Esophagus (tissue), 2 donors: ENCODE measurements at regions not wholly inside any gene's neighbourhood (a gene's known extent, or its start where the extent isn't known, plus 50 kb on each side); places are given as distances from the start of the nearest gene placed in this dataset.

ENCODE experiments used
- H3K27ac ChIP-seq, 2 donors: one replicate each; pipeline ENCODE4 v1.5.1; 2013; ENCODE audit warnings: low read depth in 2 of 2, mild to moderate bottlenecking in 2 of 2, inconsistent platforms in 1 of 2, low read length in 1 of 2, moderate library complexity in 1 of 2
- H3K27me3 ChIP-seq, 2 donors: one replicate each; pipeline ENCODE4 v1.6.1; 2013; ENCODE audit warnings: low read length in 2 of 2, control low read depth in 1 of 2, mild to moderate bottlenecking in 1 of 2; ENCODE audit not compliant: insufficient read depth in 2 of 2, control insufficient read depth in 1 of 2
- H3K36me3 ChIP-seq, 2 donors: one replicate each; pipeline ENCODE4 v1.6.1; 2013; ENCODE audit warnings: low read length in 1 of 2; ENCODE audit not compliant: control insufficient read depth in 2 of 2, insufficient read depth in 2 of 2
- H3K4me1 ChIP-seq, 2 donors: one replicate each; pipeline ENCODE4 v1.6.1; 2013; ENCODE audit warnings: low read length in 1 of 2; ENCODE audit not compliant: control insufficient read depth in 2 of 2, insufficient read depth in 2 of 2
- H3K4me3 ChIP-seq, 2 donors: one replicate each; pipeline ENCODE4 v1.5.1; 2013; ENCODE audit warnings: low read length in 2 of 2, mild to moderate bottlenecking in 2 of 2, low read depth in 1 of 2, moderate library complexity in 1 of 2
- H3K9me3 ChIP-seq, 2 donors: one replicate each; pipeline ENCODE4 v1.6.1; 2013; ENCODE audit warnings: mild to moderate bottlenecking in 2 of 2, low read depth in 1 of 2, low read length in 1 of 2, moderate library complexity in 1 of 2; ENCODE audit not compliant: control insufficient read depth in 2 of 2, insufficient read depth in 1 of 2
- WGBS, 2 donors: extraction: QIAGEN DNeasy Blood & Tissue Kit; methylation state at CpG; one replicate each; pipeline ENCODE4 v1.1.7; 2013; 5-methylcytosine and 5-hydroxymethylcytosine counted together
- donor health status: healthy with polysubstance abuse.
- donor health status: Bipolar disorder and iron deficiency.

DNA sequence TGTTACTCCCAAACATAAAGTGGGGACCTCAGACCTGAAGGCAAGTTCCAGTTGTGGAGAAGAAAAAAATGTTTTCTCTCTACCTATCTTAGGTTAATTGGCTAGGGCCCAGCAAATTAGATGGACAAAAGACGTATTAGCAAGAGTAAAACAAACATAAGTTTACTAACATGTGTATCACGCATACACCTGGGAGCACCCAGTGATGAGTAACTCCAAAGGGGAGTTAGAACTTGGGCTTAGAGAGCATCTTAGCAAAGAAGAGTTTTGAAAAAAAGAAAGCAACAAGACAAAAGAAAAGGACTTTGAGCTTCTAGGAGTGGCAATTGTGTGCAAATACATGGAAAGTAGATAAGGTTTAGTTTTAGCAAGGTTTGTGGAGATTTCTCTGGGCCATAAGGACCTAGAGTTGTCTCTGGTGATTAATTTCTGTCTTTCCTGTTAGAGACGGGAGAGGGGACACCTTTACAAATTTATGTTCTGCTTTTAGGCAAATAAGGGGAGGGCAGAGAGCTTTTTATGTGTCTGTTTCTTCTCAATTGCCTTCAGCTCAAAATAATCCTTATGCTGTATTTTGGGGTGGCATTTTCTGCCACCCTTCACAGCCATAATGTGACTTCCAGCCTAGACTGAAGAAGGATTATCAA is 76.7 kb upstream of the PTGFRN start:
- H3K27me3 ChIP-seq = no peaks in the 10 kb centered on the region
- H3K36me3 ChIP-seq = no peaks in the 10 kb centered on the region
- peak overlapping the region; percentile 47 to 49 for H3K27ac ChIP-seq
- no peak overlapping the region for H3K4me3 ChIP-seq
- no peaks in the 10 kb centered on the region for H3K9me3 ChIP-seq
- H3K4me1 ChIP-seq = peaks cover 0 to 13% of the 10 kb centered on the region in 2 donors
- WGBS, 2 donors = 42 to 66% methylated on average over 3 of the region's 3 CpGs

DNA sequence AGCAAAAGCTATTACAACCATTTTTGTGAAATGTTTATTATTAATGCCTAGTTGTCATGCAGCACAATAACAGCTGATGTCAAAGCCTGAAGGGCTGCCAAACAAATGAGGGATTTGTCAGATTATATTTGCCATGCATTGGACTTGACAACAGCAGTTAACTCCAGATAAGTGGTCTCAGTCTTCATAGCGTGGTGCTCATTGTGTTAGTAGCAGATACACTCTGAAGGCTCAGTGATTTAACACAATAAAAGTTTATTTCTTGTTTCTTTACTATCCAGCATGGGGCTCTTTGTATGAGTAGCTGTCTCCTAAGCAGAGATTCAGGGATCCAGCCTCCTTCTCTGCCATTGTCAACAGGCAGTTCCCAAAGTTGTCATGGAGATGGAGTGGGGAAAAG is 76.0 kb upstream of the PTGFRN start:
- no peaks in the 10 kb centered on the region for H3K27me3 ChIP-seq
- peaks cover 0 to 13% of the 10 kb centered on the region in 2 donors for H3K4me1 ChIP-seq
- H3K27ac ChIP-seq = no peak overlapping the region
- WGBS, 2 donors = 77 to 79% methylated on average over 1 of the region's 1 CpG
- no peaks in the 10 kb centered on the region for H3K36me3 ChIP-seq
- H3K4me3 ChIP-seq = no peak overlapping the region
- no peaks in the 10 kb centered on the region for H3K9me3 ChIP-seq

DNA sequence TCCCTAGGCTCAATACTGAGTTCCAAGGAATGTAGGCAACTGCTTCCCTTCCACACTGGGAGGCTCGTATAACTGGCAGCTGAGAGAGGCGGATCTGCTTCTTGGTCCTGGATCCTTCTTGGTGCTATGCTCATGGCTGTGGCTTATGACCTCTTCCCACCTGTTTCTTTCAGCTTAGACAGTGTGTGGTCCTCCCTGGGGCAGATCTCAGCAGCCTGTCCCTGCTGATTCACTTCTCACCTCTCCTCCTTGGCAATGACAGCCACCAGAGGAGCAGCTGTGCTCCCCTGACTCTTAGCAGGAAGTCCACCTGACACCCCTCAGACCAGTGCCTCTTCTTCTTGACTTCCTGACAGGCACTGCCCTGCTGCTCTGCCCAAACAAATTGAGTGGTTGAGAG is 75.1 kb upstream of the PTGFRN start:
- no peaks in the 10 kb centered on the region for H3K9me3 ChIP-seq
- WGBS, 2 donors = 81 to 87% methylated on average over 2 of the region's 2 CpGs
- no peaks in the 10 kb centered on the region for H3K27me3 ChIP-seq
- no peak overlapping the region for H3K4me3 ChIP-seq
- H3K4me1 ChIP-seq = peaks cover 0 to 13% of the 10 kb centered on the region in 2 donors
- peak overlapping the region in 1 of 2 donors; percentile 61 for H3K27ac ChIP-seq
- H3K36me3 ChIP-seq = no peaks in the 10 kb centered on the region

DNA sequence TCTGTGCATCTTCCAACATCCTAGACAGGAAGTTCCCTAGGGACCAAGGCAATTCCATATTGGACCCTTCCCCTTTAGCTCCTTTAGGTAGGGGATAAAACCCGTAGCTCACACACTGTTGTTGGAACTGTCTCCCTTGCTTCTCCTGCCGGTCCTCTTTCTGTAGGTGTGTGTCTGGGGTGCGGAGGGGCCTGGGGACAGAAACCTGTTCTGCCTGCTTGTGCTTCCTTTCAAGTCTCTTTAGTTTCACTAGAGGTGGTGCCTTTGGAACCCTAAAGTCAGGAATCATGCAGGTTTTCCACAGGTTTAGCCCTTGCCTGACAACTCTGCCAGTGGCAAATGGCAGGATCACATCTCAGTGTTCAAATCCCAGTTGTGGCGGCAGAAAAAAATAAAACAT is 74.6 kb upstream of the PTGFRN start:
- Histone ChIP-seq H3K27ac (peak overlapping the region; percentile 50 to 61), H3K27me3 (no peaks in the 10 kb centered on the region), H3K4me1 (peaks cover 0 to 13% of the 10 kb centered on the region in 2 donors), H3K36me3 (no peaks in the 10 kb centered on the region), H3K4me3 (no peak overlapping the region), H3K9me3 (no peaks in the 10 kb centered on the region)
- 70 to 76% methylated on average over 4 of the region's 4 CpGs for WGBS, 2 donors

DNA sequence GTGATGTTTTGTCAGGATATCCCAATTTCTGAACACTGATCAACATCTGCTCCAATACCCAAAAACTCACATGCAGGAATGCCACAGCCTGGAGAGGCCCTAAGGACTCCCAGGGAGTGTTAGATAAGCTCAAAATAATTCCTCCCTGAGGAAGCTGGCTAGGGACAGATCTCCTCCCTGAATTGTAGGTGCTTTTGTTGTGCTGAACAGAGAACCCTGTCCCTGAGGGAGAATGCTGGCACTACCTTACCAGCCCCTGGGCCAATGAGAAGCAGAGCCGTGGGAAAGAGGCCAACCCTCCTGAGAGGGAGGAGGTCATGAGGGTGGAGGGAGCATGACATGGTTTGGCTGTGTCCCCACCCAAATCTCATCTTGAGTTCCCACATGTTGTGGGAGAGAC is 73.6 kb upstream of the PTGFRN start:
- H3K27me3 ChIP-seq = no peaks in the 10 kb centered on the region
- no peak overlapping the region for H3K4me3 ChIP-seq
- 47 to 53% methylated on average over 1 of the region's 1 CpG for WGBS, 2 donors
- no peaks in the 10 kb centered on the region for H3K9me3 ChIP-seq
- no peaks in the 10 kb centered on the region for H3K36me3 ChIP-seq
- H3K4me1 ChIP-seq = peaks cover 0 to 13% of the 10 kb centered on the region in 2 donors
- H3K27ac ChIP-seq = peak overlapping the region; percentile 50 to 76

DNA sequence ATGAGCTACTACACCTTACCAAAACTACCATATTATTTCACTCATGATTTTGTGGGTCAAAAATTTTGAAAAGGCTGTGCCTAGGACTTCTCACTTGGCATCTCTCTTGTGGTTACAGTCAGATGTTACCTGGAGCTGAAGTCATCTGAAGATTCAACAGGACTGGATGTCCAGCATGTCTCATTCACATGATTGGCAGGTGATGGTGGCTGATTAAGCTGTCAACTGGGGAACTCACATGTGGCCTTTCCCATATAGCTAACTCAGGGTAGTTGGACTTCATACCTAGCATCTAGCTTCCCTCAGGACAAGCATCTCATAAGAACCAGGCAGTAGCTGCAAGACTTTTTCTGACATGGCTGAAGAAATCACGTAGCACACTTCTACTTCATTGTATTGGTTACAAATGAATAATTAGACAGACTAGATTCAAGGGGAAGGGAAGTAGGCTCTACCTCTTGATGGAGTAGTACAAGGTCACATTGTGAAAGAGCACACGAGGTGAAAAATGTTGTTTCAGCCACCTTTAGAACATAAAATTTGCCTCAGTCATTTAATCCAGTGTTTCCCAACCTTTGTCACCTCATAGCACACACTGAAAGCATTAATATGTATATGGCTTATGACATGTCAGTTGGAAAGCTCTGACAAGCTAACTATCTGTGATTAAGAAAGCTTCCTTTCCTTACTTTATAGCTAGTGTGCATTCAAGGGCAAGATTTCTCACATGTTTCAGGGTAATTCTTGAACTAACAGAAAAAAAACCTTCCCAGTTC is 68.0 kb upstream of the PTGFRN start:
- Histone ChIP-seq H3K27me3 (no peaks in the 10 kb centered on the region), H3K9me3 (no peaks in the 10 kb centered on the region), H3K27ac (no peak overlapping the region), H3K4me1 (no peaks in the 10 kb centered on the region), H3K36me3 (no peaks in the 10 kb centered on the region), H3K4me3 (no peak overlapping the region)
- WGBS, 2 donors = 53 to 57% methylated on average over 2 of the region's 2 CpGs

DNA sequence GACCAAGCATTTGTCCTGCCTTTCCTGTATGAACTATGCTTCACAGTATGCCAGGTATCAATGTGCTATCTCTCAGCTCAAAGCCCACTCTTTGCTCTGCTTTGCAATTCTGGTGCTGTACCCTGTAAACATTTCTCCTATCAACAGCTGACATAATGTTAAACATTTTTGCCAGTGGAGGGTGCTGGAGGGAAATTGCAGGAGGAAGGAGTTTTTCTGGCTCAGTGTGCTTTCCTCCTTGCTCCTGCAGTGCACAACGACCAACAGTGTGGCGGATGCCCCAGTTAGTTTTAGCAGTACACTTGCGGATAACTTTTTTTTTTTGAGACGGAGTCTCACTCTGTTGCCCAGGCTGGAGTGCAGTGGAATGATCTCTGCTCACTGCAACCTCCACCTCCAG is 67.1 kb upstream of the PTGFRN start:
- H3K4me3 ChIP-seq = no peak overlapping the region
- H3K4me1 ChIP-seq = no peaks in the 10 kb centered on the region
- H3K27ac ChIP-seq = no peak overlapping the region
- 78 to 82% methylated on average over 4 of the region's 4 CpGs for WGBS, 2 donors
- H3K9me3 ChIP-seq = no peaks in the 10 kb centered on the region
- no peaks in the 10 kb centered on the region for H3K27me3 ChIP-seq
- no peaks in the 10 kb centered on the region for H3K36me3 ChIP-seq

DNA sequence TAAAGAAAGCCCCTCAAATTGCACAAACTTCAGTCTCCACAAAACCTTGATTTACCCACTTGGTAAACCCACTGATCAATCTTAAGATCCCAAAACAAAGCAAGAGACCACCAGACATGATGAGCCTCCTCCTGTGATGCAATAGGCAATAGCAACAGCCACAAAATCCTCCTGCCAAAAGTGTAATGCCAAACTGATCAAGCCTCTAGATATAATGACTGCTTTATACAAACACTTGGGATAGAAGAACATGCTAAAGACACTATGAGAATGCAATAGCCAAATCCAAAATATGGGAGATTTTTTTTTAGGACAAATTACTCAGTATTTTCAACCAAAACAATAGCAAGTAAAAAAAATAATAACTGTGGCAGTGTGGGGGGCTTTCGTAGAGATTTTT is 64.9 kb upstream of the PTGFRN start:
- Histone ChIP-seq H3K4me1 (no peaks in the 10 kb centered on the region), H3K4me3 (no peak overlapping the region), H3K9me3 (no peaks in the 10 kb centered on the region), H3K36me3 (no peaks in the 10 kb centered on the region), H3K27ac (no peak overlapping the region), H3K27me3 (no peaks in the 10 kb centered on the region)
- 98 to 99% methylated on average over 1 of the region's 1 CpG for WGBS, 2 donors

DNA sequence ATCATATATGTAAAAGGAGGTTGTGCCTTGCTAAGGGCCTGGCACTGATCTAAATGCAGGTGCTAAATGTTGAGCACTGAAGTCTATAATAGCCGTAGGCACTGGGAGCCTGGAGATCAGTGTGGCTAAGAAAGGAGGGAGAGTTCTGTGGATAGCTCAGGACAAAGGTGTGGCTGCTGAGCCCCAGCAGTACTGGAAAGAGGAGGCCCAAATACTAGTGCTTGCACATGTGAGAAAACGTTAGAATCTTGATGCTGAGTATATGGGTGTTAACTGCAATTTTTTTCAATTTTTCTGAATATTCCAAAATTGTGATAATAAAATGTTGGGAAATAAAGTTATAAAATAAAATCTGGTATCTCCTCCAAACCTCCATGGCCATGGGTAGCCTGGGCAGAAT is 62.5 kb upstream of the PTGFRN start:
- Histone ChIP-seq H3K36me3 (no peaks in the 10 kb centered on the region), H3K4me1 (no peaks in the 10 kb centered on the region), H3K27ac (no peak overlapping the region), H3K4me3 (no peak overlapping the region), H3K9me3 (no peaks in the 10 kb centered on the region), H3K27me3 (no peaks in the 10 kb centered on the region)
- 74 to 82% methylated on average over 2 of the region's 2 CpGs for WGBS, 2 donors
